Cardiac muscle cell (in vitro differentiated cells and primary cell): ENCODE measurements at regions not wholly inside any gene's neighbourhood (a gene's known extent, or its start where the extent isn't known, plus 50 kb on each side); places are given as distances from the start of the nearest gene placed in this dataset.
"Not testable (repeated sequence)": the region's sequence is repeated elsewhere in the genome, so short reads cannot be mapped to it uniquely, and the experiment has no call there.

Source experiments
- DNase-seq, 2 donors: peaks; one replicate each; pipeline versions ENCODE4 v3.0.0 to v3.0.0-alpha.2; 2010 to 2017; ENCODE audit warnings: low read depth in 1 of 2, low spot score in 1 of 2
- H3K27ac ChIP-seq: fragments of 200-600 bp; sonication (generic); 2 replicates; pipeline ENCODE4 v1.5.1; 2016
- H3K27me3 ChIP-seq: fragments of 200-600 bp; sonication (generic); 2 replicates; pipeline ENCODE4 v1.6.0; 2016; ENCODE audit warnings: control low read depth
- H3K36me3 ChIP-seq: fragments of 200-600 bp; sonication (generic); 2 replicates; pipeline ENCODE4 v1.5.1; 2016; ENCODE audit warnings: control low read depth
- H3K4me1 ChIP-seq: fragments of 200-600 bp; sonication (generic); 2 replicates; pipeline ENCODE4 v1.8.1; 2017; ENCODE audit warnings: low read depth, mild to moderate bottlenecking, mixed run types
- H3K4me3 ChIP-seq: fragments of 200-600 bp; sonication (generic); 2 replicates; pipeline ENCODE4 v1.5.1; 2016; ENCODE audit warnings: mild to moderate bottlenecking
- H3K9me3 ChIP-seq: fragments of 200-600 bp; sonication (generic); 2 replicates; pipeline ENCODE4 v1.5.1; 2017; ENCODE audit warnings: low read depth, mild to moderate bottlenecking, control low read depth
- TF ChIP-seq, protein P1 (sequence below): IDR thresholded peaks from 2 replicates; pipeline ENCODE4 v1.5.1; 2012; ENCODE audit warnings: low read depth, mild to moderate bottlenecking, low read length

- H3K4me1 ChIP-seq: no peaks in the 10 kb centered on the region
- H3K36me3 ChIP-seq: no peaks in the 10 kb centered on the region
- no peak overlapping the region for H3K27ac ChIP-seq
- DNase-seq: peak in 1 of 2 donors; percentile 26
- H3K27me3 ChIP-seq: no peaks in the 10 kb centered on the region
- H3K9me3 ChIP-seq: no peaks in the 10 kb centered on the region
- no peak overlapping the region for H3K4me3 ChIP-seq
- TF ChIP-seq, protein P1, sequence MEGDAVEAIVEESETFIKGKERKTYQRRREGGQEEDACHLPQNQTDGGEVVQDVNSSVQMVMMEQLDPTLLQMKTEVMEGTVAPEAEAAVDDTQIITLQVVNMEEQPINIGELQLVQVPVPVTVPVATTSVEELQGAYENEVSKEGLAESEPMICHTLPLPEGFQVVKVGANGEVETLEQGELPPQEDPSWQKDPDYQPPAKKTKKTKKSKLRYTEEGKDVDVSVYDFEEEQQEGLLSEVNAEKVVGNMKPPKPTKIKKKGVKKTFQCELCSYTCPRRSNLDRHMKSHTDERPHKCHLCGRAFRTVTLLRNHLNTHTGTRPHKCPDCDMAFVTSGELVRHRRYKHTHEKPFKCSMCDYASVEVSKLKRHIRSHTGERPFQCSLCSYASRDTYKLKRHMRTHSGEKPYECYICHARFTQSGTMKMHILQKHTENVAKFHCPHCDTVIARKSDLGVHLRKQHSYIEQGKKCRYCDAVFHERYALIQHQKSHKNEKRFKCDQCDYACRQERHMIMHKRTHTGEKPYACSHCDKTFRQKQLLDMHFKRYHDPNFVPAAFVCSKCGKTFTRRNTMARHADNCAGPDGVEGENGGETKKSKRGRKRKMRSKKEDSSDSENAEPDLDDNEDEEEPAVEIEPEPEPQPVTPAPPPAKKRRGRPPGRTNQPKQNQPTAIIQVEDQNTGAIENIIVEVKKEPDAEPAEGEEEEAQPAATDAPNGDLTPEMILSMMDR: no peak
These were observed 146.7 kb upstream of the CXXC4 start for GRCh38 chr4:104641418-104641817.

DNA sequence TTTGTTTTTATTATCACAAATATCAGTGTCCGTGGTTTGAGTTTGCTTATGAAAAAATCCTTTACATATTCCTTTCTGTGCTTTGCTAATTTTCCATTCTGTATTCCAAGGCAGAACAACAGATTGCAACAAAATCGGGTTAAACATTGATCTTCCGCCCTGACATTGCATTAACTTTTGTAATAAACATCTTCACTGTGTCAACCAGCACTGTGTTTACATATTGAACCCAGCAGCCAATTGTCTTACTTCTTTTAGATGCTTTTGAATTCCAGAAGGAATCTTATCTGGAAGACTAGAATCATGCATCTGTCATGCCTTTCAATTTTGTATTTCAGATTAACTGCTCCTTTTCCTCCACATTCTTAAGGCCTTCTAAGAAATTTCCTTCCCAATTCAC is 147.8 kb upstream of the CXXC4 start:
- Histone ChIP-seq H3K9me3 (no peaks in the 10 kb centered on the region), H3K27ac (no peak overlapping the region), H3K36me3 (no peaks in the 10 kb centered on the region), H3K4me1 (no peaks in the 10 kb centered on the region), H3K27me3 (no peaks in the 10 kb centered on the region), H3K4me3 (no peak overlapping the region)
- DNase-seq: no peak
- TF ChIP-seq, protein P1: no peak

DNA sequence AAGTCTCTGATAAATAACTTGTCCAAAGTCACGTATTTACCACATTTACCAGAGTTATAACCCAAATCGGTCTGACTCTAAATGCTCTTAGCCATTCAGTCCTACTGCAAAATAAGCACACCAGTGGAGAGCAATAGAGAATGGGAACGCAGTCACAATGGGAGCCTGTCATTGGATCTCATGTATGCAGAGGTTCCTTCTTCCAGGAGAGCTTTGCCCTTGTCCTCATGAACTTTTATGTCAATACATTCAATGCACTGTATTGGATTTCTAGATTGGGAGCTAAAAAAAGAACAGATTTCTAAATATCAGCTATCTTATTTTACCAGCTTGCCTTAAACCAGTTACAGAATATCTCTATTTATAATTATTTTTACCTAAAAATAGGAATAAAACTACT is 149.1 kb upstream of the CXXC4 start:
- TF ChIP-seq, protein P1: no peak

DNA sequence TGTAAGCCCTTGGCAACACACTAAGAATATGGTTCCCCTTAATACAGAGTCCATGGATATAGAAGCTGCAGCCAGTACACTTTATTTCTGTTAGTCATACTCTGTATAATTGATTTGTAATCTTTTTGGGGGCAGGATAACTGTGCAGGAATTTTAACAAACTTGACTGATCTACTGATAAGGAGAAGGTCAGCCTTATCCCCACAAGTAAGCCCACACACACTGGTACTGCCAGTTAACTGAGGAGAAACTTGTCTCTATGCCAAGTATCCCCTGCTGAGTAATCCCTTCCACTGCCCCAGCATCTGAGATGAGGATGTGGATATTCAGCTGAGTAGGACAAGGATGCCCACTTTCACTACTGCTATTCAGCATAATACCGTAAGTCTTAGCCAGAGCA is 154.9 kb upstream of the CXXC4 start:
- H3K36me3 ChIP-seq: no peaks in the 10 kb centered on the region
- no peak for DNase-seq
- no peak overlapping the region for H3K27ac ChIP-seq
- H3K4me1 ChIP-seq: no peaks in the 10 kb centered on the region
- TF ChIP-seq, protein P1: no peak
- H3K27me3 ChIP-seq: no peaks in the 10 kb centered on the region
- H3K9me3 ChIP-seq: no peaks in the 10 kb centered on the region
- no peak overlapping the region for H3K4me3 ChIP-seq

More for the DNA sequence above, 149.1 kb upstream of the CXXC4 start:
- Histone ChIP-seq H3K4me1 (no peaks in the 10 kb centered on the region), H3K4me3 (no peak overlapping the region), H3K27me3 (no peaks in the 10 kb centered on the region), H3K9me3 (no peaks in the 10 kb centered on the region), H3K36me3 (no peaks in the 10 kb centered on the region), H3K27ac (no peak overlapping the region)
- no peak for DNase-seq

DNA sequence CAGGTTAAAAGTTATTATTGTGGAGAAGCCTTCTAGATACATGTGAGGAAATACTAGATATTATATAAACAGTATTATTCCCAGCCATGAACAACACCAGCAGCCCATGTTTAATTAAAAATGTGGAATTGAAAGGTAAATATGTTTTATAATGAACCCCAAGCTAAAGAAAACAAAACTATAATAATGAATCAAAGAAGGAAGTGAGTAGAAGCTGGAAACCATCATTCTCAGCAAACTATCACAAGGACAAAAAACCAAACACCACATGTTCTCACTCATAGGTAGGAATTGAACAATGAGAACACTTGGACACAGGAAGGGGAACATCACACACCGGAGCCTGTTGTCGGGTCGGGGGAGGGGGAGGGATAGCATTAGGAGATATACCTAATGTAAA is 167.6 kb upstream of the CXXC4 start:
- not testable (repeated sequence) for H3K9me3 ChIP-seq

DNA sequence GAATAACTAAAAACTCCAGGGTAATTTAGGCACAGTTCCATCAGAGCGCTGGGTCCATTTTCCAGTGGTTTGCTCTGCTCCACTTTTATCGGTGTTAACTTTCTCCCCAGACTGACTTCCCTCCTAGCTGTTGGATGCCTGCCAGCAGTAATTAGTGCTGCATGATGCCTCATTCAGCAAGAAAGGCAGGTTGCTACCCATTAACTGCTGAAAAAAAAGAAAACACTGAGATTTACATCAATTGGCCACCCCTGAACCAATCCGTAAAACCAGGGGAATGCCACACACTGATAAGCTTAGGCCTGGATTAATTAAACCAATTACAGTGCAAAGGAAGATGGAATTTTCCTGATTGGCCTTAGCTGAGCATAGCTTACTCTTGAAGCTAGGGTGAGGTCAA is 182.4 kb upstream of the CXXC4 start:
- Histone ChIP-seq H3K27ac (no peak overlapping the region), H3K4me3 (no peak overlapping the region), H3K27me3 (no peaks in the 10 kb centered on the region), H3K36me3 (no peaks in the 10 kb centered on the region), H3K9me3 (no peaks in the 10 kb centered on the region), H3K4me1 (peaks cover 3% of the 10 kb centered on the region)
- TF ChIP-seq, protein P1: no peak
- peak in 1 of 2 donors; percentile 52 for DNase-seq

More for the DNA sequence above, 167.6 kb upstream of the CXXC4 start:
- not testable (repeated sequence) for H3K27me3 ChIP-seq, H3K36me3 ChIP-seq, H3K4me1 ChIP-seq, H3K27ac ChIP-seq, DNase-seq, H3K4me3 ChIP-seq
